B cell (primary cell): ENCODE measurements at regions not wholly inside any gene's neighbourhood (a gene's known extent, or its start where the extent isn't known, plus 50 kb on each side); places are given as distances from the start of the nearest gene placed in this dataset.

ENCODE experiments used
- ATAC-seq: fragments of 200-7000 bp; cut with Tn5 transposase; one replicate; pipeline ENCODE4 v1.10.0; 2021; ENCODE audit warnings: low read depth, mild to moderate bottlenecking, moderate number of reproducible peaks, moderate library complexity
- CTCF ChIA-PET: fragments of 350-600 bp; sonication (Branson Sonifier 250); formaldehyde crosslinking; loops from one replicate; lab custom pipeline; 2021; ENCODE audit warnings: antibody characterized with exemption, inconsistent platforms; lab: Charles Lee
- POLR2A ChIA-PET: fragments of 350-600 bp; sonication (Branson Sonifier 250); formaldehyde crosslinking; loops from one replicate; lab custom pipeline; 2021; ENCODE audit warnings: antibody characterized with exemption; lab: Charles Lee
- DNase-seq: peaks from one replicate; pipeline ENCODE4 v3.0.0; 2013
- H2AFZ ChIP-seq: 2 replicates; pipeline ENCODE4 v1.6.1; 2012; ENCODE audit warnings: mild to moderate bottlenecking, low read depth, low read length; ENCODE audit not compliant: insufficient read depth, poor library complexity, severe bottlenecking
- H3K27ac ChIP-seq, 2 donors: 1 replicate in 1 of 2; 2 replicates in 1 of 2; pipeline ENCODE4 v1.5.1; 2012 to 2013; ENCODE audit warnings: low read length in 2 of 2, mild to moderate bottlenecking in 2 of 2, moderate library complexity in 1 of 2
- H3K27me3 ChIP-seq, 4 experiments: fragments of 200-600 bp in 1 of 4; sonication (generic) in 1 of 4; replicated peaks in 1 of 4; 1 replicate in 2 of 4; 2 replicates in 2 of 4; pipeline versions ENCODE4 v1.6.1 to v1.7.0; 2013 to 2016; ENCODE audit warnings: low read length in 3 of 4, mild to moderate bottlenecking in 2 of 4, mixed read lengths in 1 of 4, moderate library complexity in 1 of 4; ENCODE audit not compliant: insufficient read depth in 4 of 4, control insufficient read depth in 3 of 4; ENCODE audit errors: control extremely low read depth in 1 of 4
- H3K36me3 ChIP-seq, 2 experiments: replicated peaks in 1 of 2; 1 replicate in 1 of 2; 2 replicates in 1 of 2; pipeline versions ENCODE4 v1.6.1 to v1.7.1; 2013; ENCODE audit warnings: low read length in 1 of 2; ENCODE audit not compliant: insufficient read depth in 2 of 2, control insufficient read depth in 1 of 2; ENCODE audit errors: control extremely low read depth in 1 of 2, extremely low read depth in 1 of 2
- H3K4me1 ChIP-seq, 2 donors: fragments of 200-600 bp in 1 of 2; sonication (generic) in 1 of 2; 1 replicate in 1 of 2; 2 replicates in 1 of 2; pipeline versions ENCODE4 v1.5.1 to v1.6.1; 2013 to 2017; ENCODE audit warnings: low read length in 2 of 2; ENCODE audit not compliant: control insufficient read depth in 2 of 2, insufficient read depth in 2 of 2
- H3K4me2 ChIP-seq: replicated peaks from 2 replicates; pipeline ENCODE3; 2012; ENCODE audit warnings: mild to moderate bottlenecking, low read depth, low read length; ENCODE audit not compliant: poor library complexity, severe bottlenecking
- H3K4me3 ChIP-seq, 5 experiments: fragments of 200-600 bp in 1 of 5; sonication (generic) in 1 of 5; 1 replicate in 3 of 5; 2 replicates in 2 of 5; pipeline versions ENCODE4 v1.5.1 to v1.7.0; 2011 to 2016; ENCODE audit warnings: low read length in 4 of 5, mild to moderate bottlenecking in 4 of 5, low read depth in 2 of 5, control low read depth in 1 of 5, moderate library complexity in 1 of 5; ENCODE audit not compliant: insufficient read depth in 1 of 5; ENCODE audit errors: control extremely low read depth in 1 of 5, extremely low read depth in 1 of 5
- H3K79me2 ChIP-seq: fragments of 200-600 bp; sonication (generic); one replicate; pipeline ENCODE4 v1.6.0; 2016; ENCODE audit warnings: low read length; ENCODE audit not compliant: control insufficient read depth, insufficient read depth
- H3K9ac ChIP-seq: fragments of 200-600 bp; sonication (generic); 2 replicates; pipeline ENCODE4 v1.6.1; 2017; ENCODE audit warnings: mild to moderate bottlenecking, low read length, moderate library complexity
- H3K9me3 ChIP-seq, 3 donors: one replicate each; pipeline versions ENCODE4 v1.6.1 to v1.7.1; 2013; ENCODE audit warnings: low read length in 2 of 3; ENCODE audit not compliant: control insufficient read depth in 2 of 3, insufficient read depth in 1 of 3; ENCODE audit errors: control extremely low read depth in 1 of 3
- H4K20me1 ChIP-seq: 2 replicates; pipeline ENCODE4 v1.6.0; 2012; ENCODE audit warnings: mild to moderate bottlenecking, low read length; ENCODE audit not compliant: insufficient read depth, control insufficient read depth, poor library complexity, severe bottlenecking
- H3K27ac Mint-ChIP-seq: one replicate; pipeline ENCODE4 v1.8.0; 2021; ENCODE audit warnings: mixed read lengths
- H3K27me3 Mint-ChIP-seq: one replicate; pipeline ENCODE4 v1.8.0; 2021; ENCODE audit warnings: mixed read lengths
- H3K4me1 Mint-ChIP-seq: one replicate; pipeline ENCODE4 v1.8.0; 2021; ENCODE audit warnings: mixed read lengths
- H3K4me3 Mint-ChIP-seq: one replicate; pipeline ENCODE4 v1.8.0; 2021; ENCODE audit warnings: mixed read lengths
- H3K9me3 Mint-ChIP-seq: one replicate; pipeline ENCODE4 v1.8.0; 2022; ENCODE audit warnings: mixed read lengths; ENCODE audit not compliant: insufficient read depth
- CTCF ChIP-seq: fragments of 200-600 bp; IDR thresholded peaks from one replicate; pipeline ENCODE4 v1.8.0; 2022; ENCODE audit warnings: antibody characterized with exemption, mild to moderate bottlenecking
- EZH2 ChIP-seq: IDR thresholded peaks from 2 replicates; pipeline ENCODE4 v1.6.1; 2012; ENCODE audit warnings: borderline replicate concordance, low read depth, mild to moderate bottlenecking, moderate library complexity, low read length; ENCODE audit not compliant: insufficient read depth, poor library complexity, severe bottlenecking
- WGBS: methylation state at CpG from one replicate; pipeline ENCODE4 v1.1.5; 2013; ENCODE audit warnings: missing lambda C conversion rate; ENCODE audit not compliant: insufficient coverage; 5-methylcytosine and 5-hydroxymethylcytosine counted together
- intact Hi-C: fragments of 100-400 bp; cut with micrococcal nuclease; formaldehyde crosslinking; loops from one replicate; pipeline ENCODE4 v1.10.0; 2022

GRCh38 chr10:131453721-131454634 lies 142.5 kb upstream of the TCERG1L start:
- intact Hi-C loops, result no loop called here
- no peak overlapping the region for H3K27ac Mint-ChIP-seq
- WGBS, result 22% methylated on average over 23 of the region's 32 CpGs

More at GRCh38 chr10:131453721-131454634, 142.5 kb upstream of the TCERG1L start:
- Histone ChIP-seq H3K27ac (no peak overlapping the region), H2AFZ (no peak overlapping the region), H3K4me2 (no peak overlapping the region), H3K27me3 (peaks cover 0 to 16% (median 2%) of the 10 kb centered on the region in 4 experiments), H3K9ac (no peak overlapping the region), H3K79me2 (no peaks in the 10 kb centered on the region), H3K36me3 (no peaks in the 10 kb centered on the region), H3K4me3 (no peak overlapping the region), H3K4me1 (no peaks in the 10 kb centered on the region), H3K9me3 (peaks cover 0 to 21% (median 0%) of the 10 kb centered on the region in 3 donors), H4K20me1 (no peaks in the 10 kb centered on the region)
- POLR2A ChIA-PET, result no interaction called here
- peaks cover 9% of the 10 kb centered on the region for H3K27me3 Mint-ChIP-seq
- H3K4me1 Mint-ChIP-seq, result peaks cover 4% of the 10 kb centered on the region
- peak; percentile 68 for TF ChIP-seq CTCF
- TF ChIP-seq EZH2, result no peak
- CTCF ChIA-PET, result no interaction called here
- ATAC-seq, result no peak
- H3K4me3 Mint-ChIP-seq, result no peak overlapping the region
- DNase-seq, result peak; percentile 25
- H3K9me3 Mint-ChIP-seq, result no peaks in the 10 kb centered on the region
